ENCODE measurements at regions not wholly inside any gene's neighbourhood (a gene's known extent, or its start where the extent isn't known, plus 50 kb on each side); places are given as distances from the start of the nearest gene placed in this dataset.

DNA sequence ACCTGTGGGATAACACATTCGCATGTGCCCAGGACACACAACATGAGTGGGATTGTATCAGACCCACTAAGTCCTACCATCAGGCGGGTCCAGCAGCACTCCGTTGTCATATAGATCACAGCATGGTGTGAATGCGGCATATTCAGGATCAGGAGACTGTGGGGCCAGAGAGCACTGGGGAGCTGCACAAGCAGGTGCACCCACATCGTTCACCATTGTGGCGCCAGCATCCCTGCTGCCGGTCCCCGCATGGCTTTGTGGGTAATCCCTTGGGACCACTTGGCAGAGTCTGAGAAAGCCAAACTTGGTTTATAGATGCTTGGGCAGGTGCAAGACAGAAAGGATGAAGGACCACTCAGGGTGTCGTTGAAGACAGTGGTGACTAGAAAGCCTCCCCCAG lies 201.6 kb upstream of the B3GAT1 start:
- peak; percentile 27 for DNase-seq

DNA sequence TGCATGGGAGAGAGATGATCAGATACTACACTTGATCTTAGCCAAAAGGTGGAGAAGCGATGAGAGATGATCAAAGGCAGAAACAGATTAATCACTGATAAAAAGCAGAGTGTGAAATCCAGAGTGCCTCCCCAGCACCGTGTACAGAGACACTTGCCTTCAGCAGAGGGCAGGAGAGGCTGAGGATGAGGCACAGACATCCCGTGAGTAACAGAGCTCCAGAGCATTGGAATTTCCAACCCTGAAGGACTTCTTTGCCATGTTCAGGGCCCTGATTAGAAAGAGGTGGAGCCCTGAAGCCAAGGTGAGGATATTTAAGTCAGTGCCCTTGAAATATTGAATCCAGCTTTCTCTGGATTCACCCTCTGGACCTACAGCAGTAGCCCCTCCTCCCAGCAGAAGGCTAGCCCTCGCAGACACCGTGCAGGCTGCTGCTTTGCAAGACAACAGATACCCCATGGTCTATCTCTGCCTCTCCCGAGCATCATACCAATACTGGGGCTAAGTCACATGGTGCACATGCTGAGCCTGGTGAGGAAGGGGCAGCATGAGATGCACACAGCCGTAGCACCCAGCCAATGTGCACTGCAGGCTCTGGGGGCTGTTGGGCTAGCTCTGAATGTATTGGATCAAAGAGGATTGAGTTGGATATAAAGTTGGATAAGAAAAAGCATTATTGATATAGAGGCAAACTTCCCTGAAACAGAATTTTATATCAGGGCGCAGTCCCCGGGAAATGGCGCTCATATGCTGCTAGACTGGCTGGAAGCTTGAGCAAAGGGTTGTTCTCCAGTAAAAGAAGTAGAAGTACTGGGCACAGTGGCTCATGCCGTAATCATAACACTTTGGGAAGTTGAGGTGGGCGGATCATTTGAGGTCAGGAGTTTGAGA lies 200.3 kb upstream of the B3GAT1 start:
- DNase-seq: peak; percentile 29

DNA sequence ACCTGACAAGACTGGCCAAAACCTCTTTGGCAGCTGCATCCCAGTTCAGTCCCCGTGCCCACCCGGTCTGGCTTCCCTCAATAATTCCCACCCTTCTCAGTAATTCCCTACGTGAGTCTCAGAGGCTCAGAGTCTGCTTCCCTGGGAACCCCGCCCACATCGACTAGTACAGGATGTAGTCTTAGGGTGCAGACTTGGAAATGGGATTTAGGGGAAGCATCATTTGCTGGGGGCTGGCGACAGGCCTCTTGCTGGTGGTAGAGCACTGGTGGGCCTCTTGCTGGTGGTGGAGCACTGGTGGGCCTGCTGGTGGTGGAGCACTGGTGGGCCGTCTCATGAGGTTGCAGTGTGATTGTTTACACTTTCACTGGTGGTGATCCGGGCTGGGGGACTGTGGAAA lies 199.5 kb upstream of the B3GAT1 start:
- peak; percentile 28 for DNase-seq

DNA sequence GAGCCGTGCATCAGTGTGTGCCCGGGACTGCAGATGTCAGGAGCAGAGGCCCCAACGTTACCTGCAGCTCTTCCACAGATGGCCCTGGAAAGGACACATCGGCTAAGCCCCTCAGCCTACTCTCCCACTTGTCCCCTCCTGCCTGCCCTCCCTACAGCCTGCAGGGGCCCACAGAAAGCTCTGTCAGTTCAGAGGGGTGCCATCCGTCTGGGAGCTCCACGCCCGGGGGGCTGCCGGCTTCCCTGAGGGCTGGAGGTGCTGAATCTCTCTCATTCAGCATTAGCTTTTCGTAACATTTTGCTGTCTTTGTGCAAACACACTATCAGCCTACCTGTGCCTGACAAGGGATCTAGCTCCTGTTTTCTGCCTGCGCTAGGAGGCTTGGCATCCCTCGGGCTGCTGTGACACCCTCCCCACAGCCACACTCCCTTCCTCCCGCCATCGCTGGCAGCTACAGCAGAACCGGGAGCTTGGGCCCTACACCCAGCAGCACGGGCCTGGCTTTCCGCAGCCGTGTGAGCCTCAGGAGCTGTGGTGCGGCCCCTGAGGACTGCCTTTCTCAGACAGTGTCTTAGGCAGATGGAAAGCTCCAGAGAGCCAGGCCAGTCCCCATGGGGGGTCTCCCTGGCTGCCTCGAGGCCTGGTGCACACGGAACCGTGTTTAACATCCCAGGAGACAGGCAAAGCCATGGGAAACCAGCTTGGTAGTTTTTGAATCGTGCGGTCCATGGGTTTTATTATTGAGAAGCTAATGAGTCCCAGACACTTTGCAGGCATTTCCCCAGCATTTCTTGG lies 198.3 kb upstream of the B3GAT1 start:
- peak; percentile 41 for DNase-seq

DNA sequence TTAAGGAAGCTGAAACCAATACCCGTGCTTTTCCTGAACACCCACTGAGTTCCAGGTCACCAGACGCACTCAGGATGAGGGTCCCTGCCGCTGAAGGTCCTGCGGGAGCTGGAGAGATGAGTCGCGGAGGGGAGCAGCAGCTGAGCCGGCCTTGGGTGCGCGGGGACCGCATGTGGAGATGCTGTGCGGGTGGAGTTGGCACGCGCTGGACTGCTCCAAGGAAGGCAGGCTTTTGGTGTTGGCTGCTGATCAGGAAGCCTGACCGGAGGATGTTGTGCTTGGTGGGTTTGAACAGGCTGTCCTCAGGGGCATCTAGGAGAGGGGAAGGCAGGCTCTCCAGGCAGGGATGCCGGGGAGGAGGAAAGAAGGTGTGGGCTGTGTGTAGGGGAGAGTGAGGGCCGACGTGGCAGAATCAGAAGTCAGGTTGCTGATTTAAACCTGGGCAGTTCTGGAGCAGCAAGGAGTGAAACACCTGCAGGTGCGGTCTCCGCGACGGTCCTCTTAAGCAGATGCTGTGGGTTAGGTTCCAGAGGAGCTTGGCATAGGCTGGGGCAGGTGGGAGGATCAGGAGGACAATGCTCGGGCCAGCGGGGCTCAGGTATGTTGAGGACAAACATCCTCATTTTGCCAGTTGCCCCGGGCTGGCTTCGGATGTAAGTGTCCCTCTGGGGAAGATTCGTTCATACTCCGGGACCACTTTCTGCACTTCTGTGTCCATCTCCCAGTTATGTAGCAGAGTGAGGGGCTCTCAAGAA lies 197.5 kb upstream of the B3GAT1 start:
- peak; percentile 42 for DNase-seq

DNA sequence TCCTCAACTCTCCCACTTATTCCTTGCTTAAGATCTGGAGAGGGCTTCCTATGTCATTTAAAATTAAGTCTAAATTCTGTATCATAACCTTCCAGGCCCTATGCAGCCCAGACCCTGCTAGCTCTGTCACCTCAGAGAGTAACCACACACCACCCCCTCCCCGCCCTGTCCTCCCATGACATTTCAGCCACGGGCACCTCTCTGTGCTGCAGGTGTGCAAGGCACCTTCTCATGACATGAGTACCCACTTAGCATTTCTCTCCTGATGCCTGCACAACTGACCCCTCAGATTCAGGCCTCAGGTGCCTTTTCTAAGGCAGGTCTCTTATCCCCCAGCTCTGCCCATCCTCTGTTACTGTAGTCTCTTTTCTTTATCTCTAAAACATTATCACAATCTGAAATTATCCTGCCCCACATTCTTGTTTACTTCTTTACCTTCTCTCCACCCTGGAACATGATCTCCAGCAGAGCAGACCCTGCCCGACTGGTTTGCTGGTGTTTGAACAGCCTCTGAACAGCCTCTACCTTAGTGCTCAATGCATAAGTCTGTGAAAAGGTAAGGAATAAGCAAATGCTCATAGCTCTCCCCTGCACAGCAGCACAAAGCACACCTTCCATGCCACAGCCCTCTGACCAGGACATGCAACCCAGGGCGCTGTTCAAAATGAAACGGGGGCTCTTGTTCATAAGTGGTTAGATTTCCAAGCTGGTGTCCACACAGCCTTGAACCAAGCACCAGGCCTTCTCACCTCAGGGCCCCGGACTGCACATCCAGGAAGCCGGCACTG lies 196.1 kb upstream of the B3GAT1 start:
- DNase-seq: peak; percentile 53

DNA sequence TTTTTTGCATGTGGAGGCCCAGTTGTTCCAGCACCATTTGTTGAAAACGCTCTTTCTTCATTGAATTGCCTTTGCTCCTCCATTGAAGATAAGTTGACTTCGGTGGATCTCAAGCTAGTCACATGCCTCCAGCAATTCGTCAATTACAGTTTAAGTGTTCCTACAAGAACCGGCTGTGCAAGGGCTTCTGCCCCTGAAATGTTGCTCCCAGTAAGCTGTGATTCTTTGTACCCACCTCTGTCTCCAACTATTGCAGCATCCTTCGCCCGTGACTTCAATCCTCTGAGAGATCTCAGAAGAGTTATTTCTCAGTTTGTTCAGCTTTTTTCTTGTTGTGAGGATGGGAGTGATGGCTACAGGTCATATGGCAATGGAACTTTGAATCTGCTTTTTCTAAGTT lies 194.2 kb upstream of the B3GAT1 start:
- no peak for DNase-seq

DNA sequence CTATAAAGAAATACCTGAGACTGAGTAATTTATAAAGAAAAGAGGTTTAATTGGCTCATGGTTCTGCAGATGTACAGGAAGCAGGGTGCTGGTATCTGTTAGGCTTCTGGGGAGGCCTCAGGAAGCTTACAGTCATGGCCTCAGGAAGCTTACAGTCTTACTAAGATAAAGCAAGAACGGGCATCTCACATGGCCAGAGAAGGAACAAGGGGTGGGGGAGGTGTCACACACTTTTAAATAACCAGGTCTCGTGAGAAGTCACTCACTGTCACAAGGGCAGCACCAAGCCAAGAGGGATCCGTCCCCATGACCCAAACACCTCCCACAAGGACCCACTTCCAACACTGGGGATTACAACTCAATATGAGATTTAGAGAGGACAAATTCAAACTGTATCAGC lies 192.8 kb upstream of the B3GAT1 start:
- DNase-seq: peak; percentile 4

DNA sequence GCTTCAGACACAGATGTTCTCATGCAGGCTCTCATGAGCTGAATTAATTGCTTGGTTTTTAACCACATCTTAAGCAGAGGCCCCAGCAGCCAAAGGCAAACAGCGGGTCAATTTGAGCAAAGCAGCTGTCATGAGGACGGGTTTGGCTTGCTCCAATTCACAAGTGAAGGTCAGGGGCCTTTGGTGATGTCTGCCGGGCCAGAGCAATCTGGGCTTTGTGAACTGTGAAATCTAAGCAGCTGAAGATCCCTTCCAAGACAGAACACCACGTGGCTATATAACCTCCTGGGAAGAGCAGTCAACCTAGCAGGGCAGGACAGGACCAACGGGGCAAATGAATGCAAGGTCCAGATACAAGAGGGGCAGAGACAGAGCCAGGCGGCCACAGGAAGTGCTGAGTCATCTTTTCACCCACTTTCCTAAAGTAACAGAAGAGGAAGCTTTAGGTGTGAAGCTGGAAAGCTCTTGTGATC lies 187.3 kb upstream of the B3GAT1 start:
- peak; percentile 27 for DNase-seq

DNA sequence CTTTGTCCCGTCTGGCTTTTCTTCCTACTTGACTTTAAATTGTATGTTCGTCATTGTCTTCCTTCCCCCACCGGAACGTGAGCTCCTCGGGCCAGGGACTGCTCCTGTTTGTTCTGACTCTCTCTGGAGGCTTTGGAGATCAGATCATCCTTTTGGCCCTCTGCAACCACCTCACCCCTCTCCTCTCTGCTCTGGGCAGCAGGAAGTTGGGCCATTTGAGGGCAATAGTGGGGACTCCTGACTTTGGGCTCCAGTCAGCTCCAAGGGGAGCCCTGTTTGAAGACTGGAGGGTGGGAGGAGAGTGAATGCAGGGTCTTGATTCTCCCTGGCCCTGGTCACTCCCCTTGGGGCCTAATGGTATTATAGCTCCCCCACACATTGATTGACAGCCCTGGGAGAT lies 186.3 kb upstream of the B3GAT1 start:
- DNase-seq: peak; percentile 41

DNA sequence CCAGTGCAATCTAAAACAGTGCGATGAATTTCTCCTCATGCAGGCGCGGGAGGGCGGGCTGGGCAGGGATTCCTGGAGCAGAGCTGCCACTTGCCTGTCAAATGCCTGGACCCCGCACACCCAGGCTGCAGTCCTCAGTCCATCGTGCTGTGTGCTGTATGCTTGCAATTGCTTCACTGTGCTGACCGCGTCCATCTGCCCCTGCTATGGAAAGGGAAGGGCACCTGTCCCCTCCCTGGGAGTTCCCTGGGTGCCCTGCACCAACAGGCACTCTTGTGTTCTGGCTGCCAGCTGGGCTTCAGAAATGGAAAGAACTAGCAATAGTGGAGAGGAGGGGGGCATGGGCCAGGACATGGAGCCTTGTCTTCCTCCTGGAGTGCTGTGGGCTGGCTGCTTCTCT lies 185.4 kb upstream of the B3GAT1 start:
- DNase-seq: peak; percentile 52

DNA sequence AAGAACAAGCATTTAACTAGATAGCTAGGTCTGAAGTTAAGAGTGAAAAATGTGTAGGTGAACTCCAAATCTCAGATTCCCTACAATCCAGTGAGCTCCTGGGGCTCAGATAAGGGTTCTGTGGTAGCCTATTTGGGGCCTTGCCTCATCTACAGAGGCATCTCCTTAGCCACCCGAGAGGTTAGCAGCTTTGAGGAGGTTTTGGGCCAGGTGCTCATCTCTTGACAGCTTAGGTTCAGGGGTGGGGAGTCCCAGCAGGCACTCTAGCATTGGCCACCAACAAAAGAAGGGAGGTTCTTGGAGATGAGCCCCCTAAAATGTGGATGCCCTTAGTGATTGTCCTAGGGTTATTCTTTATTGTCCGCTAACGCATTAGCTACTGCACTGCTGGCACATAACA lies 184.4 kb upstream of the B3GAT1 start:
- peak; percentile 16 for DNase-seq

DNA sequence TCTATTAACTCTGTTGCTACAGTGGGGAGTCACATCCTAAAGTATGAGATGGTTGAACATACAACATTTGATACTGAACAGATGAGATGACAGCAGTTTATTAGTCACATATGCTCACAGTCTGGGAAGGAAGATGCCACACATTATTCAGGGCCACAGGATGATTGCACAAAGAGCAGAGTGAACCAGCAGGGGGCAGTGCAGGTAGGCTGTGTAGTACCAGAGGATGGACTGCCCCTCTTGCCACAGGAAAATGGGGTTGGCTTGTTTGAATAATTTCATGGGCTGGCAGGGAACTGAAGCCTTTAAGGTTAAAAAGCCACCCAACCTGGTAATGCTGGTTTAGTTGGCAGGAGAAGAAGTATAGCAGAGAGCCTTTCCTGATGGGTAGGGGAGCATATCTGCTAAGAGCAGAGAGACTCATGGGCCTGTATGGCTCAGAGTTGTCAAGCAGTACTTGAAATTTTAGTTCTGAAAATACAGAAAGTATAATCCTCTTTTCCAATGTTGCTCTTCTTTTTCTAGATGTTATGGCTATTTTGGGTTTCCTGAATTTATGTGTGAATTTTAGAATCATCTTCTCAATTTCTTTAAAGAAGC lies 180.4 kb upstream of the B3GAT1 start:
- DNase-seq: peak; percentile 84

DNA sequence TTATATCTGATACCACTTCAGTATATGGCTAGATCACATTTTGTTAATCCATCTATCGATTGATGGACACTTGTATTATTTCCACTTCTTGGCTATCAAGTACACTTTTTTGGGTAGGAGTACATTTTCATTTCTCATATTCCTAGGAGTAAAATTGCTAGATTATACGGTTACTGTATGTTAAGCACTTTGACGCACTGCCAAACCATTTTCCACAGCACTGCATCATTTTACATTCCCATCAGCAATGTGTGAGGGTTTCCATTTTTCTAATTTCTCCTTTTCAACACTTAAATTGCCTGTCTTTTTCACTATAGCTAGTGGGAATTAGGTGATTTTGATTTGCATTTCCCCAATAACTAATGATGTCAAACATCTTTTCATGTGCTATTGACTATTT lies 179.3 kb upstream of the B3GAT1 start:
- no peak for DNase-seq

DNA sequence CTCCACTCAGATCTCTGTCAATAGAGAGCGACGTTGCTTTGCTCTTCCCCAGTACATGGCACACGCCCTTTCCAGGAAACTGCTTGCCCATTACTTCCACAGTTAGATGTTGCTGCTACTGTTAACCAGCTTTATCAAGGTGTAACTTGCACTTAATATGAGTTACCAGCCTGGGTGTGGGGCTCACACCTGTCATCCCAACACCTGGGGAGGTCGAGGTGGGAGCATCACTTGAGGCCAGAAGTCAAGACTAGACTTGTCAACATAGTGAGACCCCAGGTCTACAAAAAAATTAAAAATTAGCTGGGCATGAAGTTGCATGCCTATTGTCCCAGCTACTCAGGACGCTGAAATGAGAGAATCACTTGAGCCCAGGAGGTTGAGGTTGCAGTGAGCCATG lies 177.1 kb upstream of the B3GAT1 start:
- DNase-seq: peak; percentile 7

DNA sequence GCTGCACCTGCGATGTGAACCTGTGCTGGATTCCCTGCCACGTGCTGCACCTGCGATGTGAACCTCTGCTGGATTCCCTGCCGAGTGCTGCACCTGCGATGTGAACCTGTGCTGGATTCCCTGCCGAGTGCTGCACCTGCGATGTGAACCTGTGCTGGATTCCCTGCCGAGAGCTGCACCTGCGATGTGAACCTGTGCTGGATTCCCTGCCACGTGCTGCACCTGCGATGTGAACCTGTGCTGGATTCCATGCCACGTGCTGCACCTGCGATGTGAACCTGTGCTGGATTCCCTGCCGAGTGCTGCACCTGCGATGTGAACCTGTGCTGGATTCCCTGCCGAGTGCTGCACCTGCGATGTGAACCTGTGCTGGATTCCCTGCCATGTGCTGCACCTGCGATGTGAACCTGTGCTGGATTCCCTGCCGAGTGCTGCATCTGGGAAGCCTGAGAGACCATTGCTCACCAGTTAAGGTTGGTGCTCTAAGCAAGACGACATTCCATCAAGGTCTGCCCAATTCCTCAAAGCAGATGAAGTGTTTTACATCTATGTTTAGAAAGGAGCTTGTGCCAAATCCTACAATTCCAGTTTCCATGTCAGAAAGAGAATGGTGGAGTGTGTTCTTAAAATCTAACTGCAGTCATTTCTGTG lies 176.5 kb upstream of the B3GAT1 start:
- DNase-seq: peak; percentile 14

DNA sequence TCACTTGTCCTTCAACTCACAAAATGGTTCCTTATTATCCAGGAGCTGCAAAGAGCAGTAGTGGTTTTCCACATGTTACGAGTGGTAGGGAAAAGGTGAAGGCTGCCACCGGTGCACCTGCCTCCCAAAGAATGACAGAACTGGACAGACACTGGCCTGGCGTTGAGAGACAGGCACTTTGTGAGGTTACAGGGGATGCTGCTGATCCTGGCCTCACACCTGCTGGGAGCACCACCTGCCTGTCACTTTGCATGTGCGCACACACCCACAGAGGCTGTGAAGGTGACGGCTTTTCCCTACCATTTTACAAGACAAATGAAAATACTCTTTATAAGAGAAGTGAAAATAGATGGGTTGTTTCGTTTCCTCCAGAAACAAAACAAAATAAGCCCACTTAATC lies 175.3 kb upstream of the B3GAT1 start:
- peak; percentile 29 for DNase-seq

DNA sequence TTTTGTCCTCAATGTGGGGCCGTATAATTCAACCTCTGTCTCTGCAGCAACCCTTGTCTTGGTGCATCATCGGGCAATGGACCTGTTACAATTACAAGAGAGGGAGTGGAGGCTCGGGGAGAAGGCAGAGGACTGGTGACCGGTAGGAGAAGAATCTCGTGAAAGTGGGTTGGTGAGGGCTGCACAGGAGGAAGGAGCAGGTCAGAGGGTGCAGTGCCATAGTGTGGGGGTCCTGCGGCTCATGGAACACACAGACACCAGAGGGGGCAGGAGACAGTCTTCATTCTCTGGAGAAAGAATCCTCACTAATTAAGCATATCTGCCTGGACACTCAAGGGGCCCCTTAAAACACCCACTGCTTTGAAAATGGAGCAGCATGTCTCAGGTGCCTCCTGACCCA lies 174.7 kb upstream of the B3GAT1 start:
- peak; percentile 16 for DNase-seq

DNA sequence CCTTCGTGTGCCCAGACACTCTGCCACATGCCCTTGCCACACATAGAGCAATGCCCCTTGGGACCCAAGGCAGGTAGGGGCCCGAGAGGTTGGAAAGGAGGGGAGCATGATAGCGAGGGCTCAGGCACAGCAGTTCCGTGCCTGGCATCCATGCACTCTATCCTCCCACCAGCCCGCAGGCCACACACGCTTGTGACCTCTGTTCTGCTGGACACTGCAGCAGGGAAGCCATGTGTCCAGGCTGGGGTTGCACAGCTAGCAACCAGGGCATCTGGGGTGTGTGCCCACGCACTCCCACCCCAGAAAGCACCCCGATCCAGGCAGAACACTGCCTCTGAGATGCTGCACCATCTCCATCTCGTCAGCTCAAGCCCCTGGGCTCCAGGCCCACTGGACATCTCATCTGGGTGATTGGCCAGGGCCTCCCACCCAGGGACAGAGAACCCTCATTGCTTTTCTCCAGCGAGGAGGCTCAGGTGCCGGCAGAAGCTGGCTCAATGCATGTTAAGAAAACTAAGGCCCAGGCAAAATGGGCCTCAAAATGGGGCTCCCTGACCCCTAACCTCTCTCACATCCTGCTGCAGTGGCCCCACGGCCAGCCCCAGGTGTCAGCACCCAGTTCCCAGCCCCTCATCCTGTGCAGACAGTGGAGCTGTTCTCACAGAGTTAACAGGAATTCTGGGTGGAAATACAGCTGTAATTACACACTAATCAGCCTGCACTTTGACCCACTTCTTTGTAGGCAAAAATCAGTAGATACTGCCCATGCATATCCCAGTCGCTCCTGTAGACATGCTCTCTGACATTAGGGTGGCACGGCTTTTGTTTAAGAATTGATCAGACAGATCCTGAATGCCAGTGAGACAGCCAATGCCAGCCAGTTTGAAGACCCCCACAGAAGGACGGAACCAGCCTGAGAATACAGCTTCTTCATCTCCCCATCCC lies 173.9 kb upstream of the B3GAT1 start:
- peak; percentile 20 for DNase-seq
